ENCODE measurements at regions not wholly inside any gene's neighbourhood (a gene's known extent, or its start where the extent isn't known, plus 50 kb on each side); places are given as distances from the start of the nearest gene placed in this dataset.

GRCh38 chr1:9473032-9473807 lies 66.0 kb upstream of the SLC25A33 start (continued):
- TF ChIP-seq ZNF592 (IDR thresholded peaks at IDR 0.05) (no peak), FOXK2 (IDR thresholded peaks at IDR 0.05) (no peak), JUND (IDR thresholded peaks at IDR 0.05; ENCODE audit: low read depth, low read length) (no peak), POU2F2 (IDR thresholded peaks at IDR 0.05; ENCODE audit: borderline replicate concordance, low read depth, low read length) (no peak), MXI1 (IDR thresholded peaks at IDR 0.05; ENCODE audit: low read depth, low read length) (no peak), ZBTB11 (CRISPR knock-in tag; IDR thresholded peaks at IDR 0.05) (no peak)
